GM12873 (cell line): ENCODE measurements at regions not wholly inside any gene's neighbourhood (a gene's known extent, or its start where the extent isn't known, plus 50 kb on each side); places are given as distances from the start of the nearest gene placed in this dataset.

ENCODE experiments used
- CTCF ChIP-seq: IDR thresholded peaks from 2 replicates; pipeline ENCODE4 v1.5.1; 2012; ENCODE audit warnings: low read depth, mild to moderate bottlenecking, moderate library complexity, low read length, control low read depth; ENCODE audit not compliant: insufficient read depth; ENCODE audit errors: missing control alignments

DNA sequence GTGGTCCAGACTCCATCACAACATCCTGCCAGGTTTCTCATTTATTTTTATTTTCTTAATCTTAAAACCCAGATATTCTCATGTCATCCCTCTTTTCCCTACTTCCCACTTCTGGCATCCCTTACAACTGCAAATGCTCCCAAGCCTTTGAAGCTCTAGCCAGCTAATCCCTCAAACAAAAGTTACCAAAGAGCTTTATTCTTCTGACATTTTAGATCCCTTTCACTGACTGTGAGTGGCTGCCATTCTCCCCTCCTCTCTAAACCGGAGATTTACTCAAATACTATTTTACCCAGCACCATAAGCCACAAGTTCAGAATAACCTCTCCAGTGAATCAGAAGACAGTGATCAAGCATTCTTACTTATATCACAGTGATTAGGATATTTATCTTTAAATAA, 569.0 kb upstream of the SYT4 start:
- TF ChIP-seq CTCF = no peak

GRCh38 chr18:43847164-43848091, 570.1 kb upstream of the SYT4 start:
- no peak for TF ChIP-seq CTCF

GRCh38 chr18:43855376-43855775, 578.1 kb upstream of the SYT4 start:
- no peak for TF ChIP-seq CTCF

DNA sequence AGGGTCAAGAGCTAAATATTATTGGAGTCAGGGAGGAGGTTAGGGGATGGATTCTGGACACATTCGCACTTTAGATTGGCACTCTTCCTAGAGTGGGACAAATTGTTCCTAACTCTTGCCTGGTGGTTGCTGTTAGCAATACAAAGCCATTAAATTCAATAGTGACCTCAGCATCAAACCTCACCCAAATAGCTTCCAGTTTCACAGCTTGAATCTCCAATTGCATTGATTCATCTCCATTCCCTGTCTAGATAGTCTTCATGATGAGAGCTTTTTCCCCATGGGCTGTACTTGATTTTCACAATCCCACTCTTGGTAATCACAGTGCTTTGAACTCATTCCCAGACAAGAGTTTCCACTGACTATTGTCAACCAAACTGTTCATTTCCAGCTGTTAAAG, 585.9 kb upstream of the SYT4 start:
- no peak for TF ChIP-seq CTCF

DNA sequence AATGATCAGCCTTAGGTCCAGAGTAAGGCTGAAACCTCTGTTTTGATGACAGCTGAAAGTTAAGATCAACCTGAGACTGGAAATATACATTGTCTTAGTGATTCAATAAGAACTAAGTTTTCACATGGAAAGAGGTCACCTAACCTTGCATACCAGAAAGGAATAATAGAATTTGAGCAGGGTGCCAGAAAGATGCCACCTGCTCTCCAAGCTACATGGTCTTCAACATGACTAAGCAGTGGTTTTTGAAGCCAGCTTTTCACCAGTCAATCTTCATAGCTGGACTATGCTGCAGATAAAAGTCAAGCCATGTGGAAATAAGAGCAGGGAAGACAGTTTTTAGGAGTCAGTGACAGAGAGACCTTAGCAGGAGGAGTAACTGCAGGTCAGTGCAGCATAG, 589.4 kb upstream of the SYT4 start:
- TF ChIP-seq CTCF = no peak

GRCh38 chr18:43868497-43868995, 591.3 kb upstream of the SYT4 start:
- no peak for TF ChIP-seq CTCF

DNA sequence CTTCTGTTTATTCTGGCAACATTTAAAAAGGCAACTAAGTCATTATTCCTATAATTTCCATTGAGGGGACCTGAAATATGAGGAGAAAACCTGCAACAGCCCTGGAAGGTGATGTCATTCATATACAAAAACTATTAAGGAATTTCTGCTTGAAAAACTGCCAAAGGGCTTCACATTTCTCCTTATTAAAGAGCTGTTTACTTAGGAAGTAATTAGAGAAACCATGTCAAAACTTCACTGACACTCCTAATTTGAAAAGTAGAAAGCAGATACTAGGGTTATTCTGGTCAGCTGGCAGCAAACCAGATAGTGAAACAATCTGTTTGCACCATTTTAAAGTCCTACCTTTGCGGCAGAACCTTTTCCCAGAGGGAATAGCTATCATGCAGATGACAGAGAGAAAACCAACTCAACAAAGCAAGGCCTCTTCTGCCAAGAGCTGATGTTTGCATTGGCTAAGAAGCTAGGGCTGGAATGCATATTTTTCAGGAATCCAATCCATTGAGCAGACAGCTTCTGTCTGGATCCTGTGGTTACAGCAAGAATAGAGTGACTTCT, 592.2 kb upstream of the SYT4 start:
- TF ChIP-seq CTCF = no peak
